ENCODE measurements at regions not wholly inside any gene's neighbourhood (a gene's known extent, or its start where the extent isn't known, plus 50 kb on each side); places are given as distances from the start of the nearest gene placed in this dataset.

- no peaks in the 10 kb centered on the region for H3K9me3 ChIP-seq
- TF ChIP-seq POLR2A (IDR thresholded peaks at IDR 0.05) (no peak), CTCF (IDR thresholded peaks at IDR 0.05) (no peak), EP300 (IDR thresholded peaks at IDR 0.05) (no peak)
- H3K36me3 ChIP-seq: no peaks in the 10 kb centered on the region
- no peak overlapping the region for H3K27ac ChIP-seq
- no peak for DNase-seq
- no peaks in the 10 kb centered on the region for H3K27me3 ChIP-seq
- WGBS, 3 donors: 7 to 21% (median 13%) methylated on average over 6 of the region's 6 CpGs
- peaks cover under 1% of the 10 kb centered on the region for H3K4me1 ChIP-seq (ENCODE audit: insufficient read depth)
- intact Hi-C loops (cut with DNase I): no loop called here
- no peak overlapping the region for H3K4me3 ChIP-seq
These were observed 119.1 kb upstream of the PELI1 start for GRCh38 chr2:64263315-64263714.

DNA sequence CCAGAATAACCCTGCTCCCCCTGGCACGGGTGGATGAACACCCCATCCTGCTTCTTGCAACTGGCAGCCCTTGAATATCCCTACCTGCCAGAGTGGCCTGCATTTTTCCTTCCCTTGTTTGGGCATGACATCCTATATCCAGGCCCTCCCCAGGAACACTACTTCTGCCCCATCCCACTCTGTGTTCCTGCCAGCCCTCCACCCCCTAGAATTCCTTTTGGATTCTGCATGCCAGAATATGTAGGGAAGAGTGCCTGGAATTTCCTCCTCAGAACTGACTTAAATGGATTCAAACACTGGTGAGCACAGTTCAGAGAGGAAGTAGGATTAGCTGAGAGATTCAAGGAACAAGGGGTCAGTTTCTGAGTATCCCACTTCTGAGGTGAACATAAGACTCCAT is 123.5 kb upstream of the PELI1 start:
- Histone ChIP-seq H3K4me3 (no peak overlapping the region), H3K27ac (no peak overlapping the region), H3K4me1 (ENCODE audit: insufficient read depth) (no peaks in the 10 kb centered on the region), H3K27me3 (no peaks in the 10 kb centered on the region), H3K36me3 (no peaks in the 10 kb centered on the region), H3K9me3 (no peaks in the 10 kb centered on the region)
- 27 to 40% (median 37%) methylated on average over 1 of the region's 1 CpG for WGBS, 3 donors
- TF ChIP-seq EP300 (IDR thresholded peaks at IDR 0.05) (no peak), POLR2A (IDR thresholded peaks at IDR 0.05) (no peak), CTCF (IDR thresholded peaks at IDR 0.05) (no peak)
- intact Hi-C loops (cut with DNase I): no loop called here
- DNase-seq: no peak

- Histone ChIP-seq H3K9me3 (no peaks in the 10 kb centered on the region), H3K36me3 (no peaks in the 10 kb centered on the region), H3K4me3 (no peak overlapping the region), H3K27ac (no peak overlapping the region), H3K27me3 (no peaks in the 10 kb centered on the region), H3K4me1 (ENCODE audit: insufficient read depth) (peaks cover under 1% of the 10 kb centered on the region)
- TF ChIP-seq CTCF (IDR thresholded peaks at IDR 0.05) (no peak), POLR2A (IDR thresholded peaks at IDR 0.05) (no peak), EP300 (IDR thresholded peaks at IDR 0.05) (no peak)
- intact Hi-C loops (cut with DNase I): no loop called here
- WGBS, 3 donors: 72 to 79% (median 73%) methylated on average over 9 of the region's 9 CpGs
- DNase-seq: no peak
These were observed 124.3 kb upstream of the PELI1 start for GRCh38 chr2:64268330-64269048.

DNA sequence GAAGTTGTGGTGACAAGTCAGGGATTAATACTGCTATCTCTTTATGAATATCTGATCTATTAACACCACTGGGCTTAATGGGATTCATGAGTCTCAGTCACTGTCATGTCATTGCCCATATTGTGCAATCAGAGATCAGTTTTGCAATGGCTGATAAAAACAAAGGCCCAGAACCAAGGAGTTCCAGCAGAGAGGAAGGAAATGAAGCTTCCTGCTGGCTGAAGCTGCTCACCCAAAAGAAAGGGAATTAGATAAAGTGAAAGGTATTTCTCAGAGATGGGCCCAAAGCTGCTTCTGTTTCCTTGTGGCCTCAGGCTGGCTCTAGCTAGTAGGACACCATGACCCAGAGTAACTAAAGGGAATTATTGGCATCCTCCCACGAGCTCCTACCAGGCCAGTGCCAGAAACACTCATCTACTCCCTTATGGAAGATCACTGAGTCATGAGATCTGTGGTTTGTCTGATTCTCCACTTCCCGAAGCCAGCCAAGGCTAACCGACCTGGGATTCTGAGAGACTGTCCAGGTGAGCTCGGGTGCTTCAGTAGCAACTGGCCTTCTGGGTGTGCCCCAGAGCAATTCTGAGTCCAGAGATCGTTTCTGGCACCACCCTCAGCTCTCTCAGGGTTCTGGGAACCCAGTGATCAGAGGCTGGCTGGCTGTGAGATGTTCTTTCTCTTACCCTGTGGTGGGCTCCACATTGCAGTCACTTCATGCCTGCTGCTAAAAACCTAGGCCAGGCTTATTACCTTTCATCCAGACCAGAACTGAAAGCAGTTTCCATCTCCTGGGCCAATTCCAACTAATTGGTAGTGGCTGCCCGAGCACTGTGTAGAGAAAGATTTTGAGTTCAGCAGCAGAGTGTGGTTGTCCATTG is 129.5 kb upstream of the PELI1 start:
- Histone ChIP-seq H3K27ac (peak overlapping the region in 1 of 2 donors; percentile 15), H3K4me3 (no peak overlapping the region), H3K9me3 (no peaks in the 10 kb centered on the region), H3K36me3 (no peaks in the 10 kb centered on the region), H3K4me1 (ENCODE audit: insufficient read depth) (peaks cover 14% of the 10 kb centered on the region), H3K27me3 (no peaks in the 10 kb centered on the region)
- WGBS, 3 donors: 23 to 24% (median 23%) methylated on average over 6 of the region's 6 CpGs
- intact Hi-C loops (cut with DNase I): no loop called here
- TF ChIP-seq EP300 (IDR thresholded peaks at IDR 0.05) (no peak), CTCF (IDR thresholded peaks at IDR 0.05) (no peak), POLR2A (IDR thresholded peaks at IDR 0.05) (no peak)
- DNase-seq: peak; percentile 26 to 52 (median 29)
